K562 (cell line): ENCODE measurements at regions not wholly inside any gene's neighbourhood (a gene's known extent, or its start where the extent isn't known, plus 50 kb on each side); places are given as distances from the start of the nearest gene placed in this dataset.
"Not testable (repeated sequence)": the region's sequence is repeated elsewhere in the genome, so short reads cannot be mapped to it uniquely, and the experiment has no call there.

ENCODE experiments used
- ATAC-seq: fragments of 200-7000 bp; cut with Tn5 transposase; 3 replicates; pipeline ENCODE4 v1.9.1; 2020; ENCODE audit warnings: moderate library complexity
- BruUV-seq: library from RNA; stranded (reverse); fragments of 400-500 nt; replicated peaks from 2 replicates; lab custom pipeline; 2021; lab: Mats Ljungman, UMichigan
- CTCF ChIA-PET: fragments of 300-600 bp; formaldehyde crosslinking; extraction: SDS; loops from one replicate; lab custom pipeline; 2021; ENCODE audit warnings: low intra/inter-chr PET ratio; lab: Yijun Ruan, JAX
- POLR2A ChIA-PET: fragments of 300-600, 350-650 bp; sonication (Branson Sonifier 250); formaldehyde crosslinking; extraction: SDS; loops from one replicate; lab custom pipeline; 2021; ENCODE audit warnings: antibody characterized with exemption, inconsistent platforms; lab: Yijun Ruan, JAX
- DNase-seq, 4 experiments: peaks; one replicate each; pipeline versions ENCODE4 v3.0.0 to v3.0.0-alpha.2; 2011 to 2018; ENCODE audit warnings: low spot score in 3 of 4, mixed read lengths in 3 of 4; ENCODE audit errors: extremely low read depth in 1 of 4
- FAIRE-seq: peaks from 2 replicates; lab custom pipeline; 2011; peaks lifted over from hg19 to GRCh38; lab: Jason Lieb, UNC
- H2AFZ ChIP-seq: 2 replicates; pipeline ENCODE4 v1.6.0; 2011; ENCODE audit warnings: low read depth, low read length, control low read depth, inconsistent platforms
- H3K27ac ChIP-seq: fragments of 200-600 bp; 3 replicates; pipeline ENCODE4 v1.8.0; 2011; ENCODE audit warnings: low read depth, mild to moderate bottlenecking, control low read depth, inconsistent platforms, low read length, moderate library complexity, mixed read lengths; ENCODE audit errors: extremely low read depth
- H3K27me3 ChIP-seq, 2 experiments: fragments of 300-600 bp in 1 of 2; 2 replicates in 1 of 2; 3 replicates in 1 of 2; pipeline versions ENCODE4 v1.6.0 to v1.8.0; 2011; ENCODE audit warnings: inconsistent platforms in 2 of 2, low read length in 2 of 2, mild to moderate bottlenecking in 1 of 2, mixed read lengths in 1 of 2, moderate library complexity in 1 of 2; ENCODE audit not compliant: control insufficient read depth in 2 of 2, insufficient read depth in 2 of 2
- H3K36me3 ChIP-seq: fragments of 300-600 bp; 3 replicates; pipeline ENCODE4 v1.8.0; 2011; ENCODE audit warnings: mild to moderate bottlenecking, low read length, inconsistent platforms; ENCODE audit not compliant: control insufficient read depth, insufficient read depth
- H3K4me1 ChIP-seq, 2 experiments: fragments of 200-600 bp in 1 of 2; replicated peaks in 1 of 2; 2 replicates in 1 of 2; 3 replicates in 1 of 2; pipeline versions ENCODE4 v1.5.1 to v1.8.0; 2011; ENCODE audit warnings: inconsistent platforms in 2 of 2, low read length in 2 of 2, mild to moderate bottlenecking in 1 of 2, mixed read lengths in 1 of 2, moderate library complexity in 1 of 2; ENCODE audit not compliant: control insufficient read depth in 2 of 2, insufficient read depth in 2 of 2
- H3K4me2 ChIP-seq: 2 replicates; pipeline ENCODE4 v1.6.1; 2011; ENCODE audit warnings: low read length, control low read depth, inconsistent platforms, mixed read lengths; ENCODE audit not compliant: insufficient read depth
- H3K4me3 ChIP-seq: fragments of 200-600 bp; sonication (generic), shearing (Covaris generic); 2 replicates; pipeline ENCODE4 v1.5.1; 2016; ENCODE audit warnings: control low read depth, inconsistent platforms
- H3K79me2 ChIP-seq: fragments of 200-600 bp; 3 replicates; pipeline ENCODE4 v1.8.0; 2011; ENCODE audit warnings: low read length, inconsistent platforms; ENCODE audit not compliant: control insufficient read depth, insufficient read depth
- H3K9ac ChIP-seq, 2 experiments: 2 replicates each; pipeline versions ENCODE4 v1.6.0 to v1.6.1; 2011; ENCODE audit warnings: low read depth in 2 of 2, low read length in 2 of 2, control low read depth in 1 of 2, inconsistent platforms in 1 of 2, mild to moderate bottlenecking in 1 of 2, mixed read lengths in 1 of 2; ENCODE audit not compliant: insufficient read depth in 1 of 2
- H3K9me1 ChIP-seq: one replicate; pipeline ENCODE4 v1.6.0; 2011; ENCODE audit warnings: inconsistent platforms, mild to moderate bottlenecking, low read length, moderate library complexity; ENCODE audit not compliant: control insufficient read depth, insufficient read depth
- H3K9me3 ChIP-seq: replicated peaks from 2 replicates; pipeline ENCODE4 v1.5.1; 2011; ENCODE audit warnings: low read depth, low read length, inconsistent platforms; ENCODE audit not compliant: control insufficient read depth, insufficient read depth
- H4K20me1 ChIP-seq: replicated peaks from 2 replicates; pipeline ENCODE4 v1.6.1; 2011; ENCODE audit warnings: low read length, inconsistent platforms, mixed read lengths; ENCODE audit not compliant: control insufficient read depth, insufficient read depth
- BCL6 ChIP-seq: fragments of 250-450 bp; sonication (Bioruptor Pico); IDR thresholded peaks from 2 replicates; pipeline ENCODE4 v1.4.0; 2020
- GABPA ChIP-seq: fragments of 200-800 bp; sonication (Bioruptor generic); conservative IDR thresholded peaks from 2 replicates; pipeline ENCODE4 v1.6.1; 2016; ENCODE audit warnings: low read depth, missing genetic modification characterization, missing compliant biosample characterization
- HDAC8 ChIP-seq: fragments of 450-650 bp; IDR thresholded peaks from 2 replicates; pipeline ENCODE4 v1.6.1; 2016; ENCODE audit warnings: mild to moderate bottlenecking, missing genetic modification characterization, moderate library complexity, missing compliant biosample characterization
- MCM7 ChIP-seq, 2 experiments: fragments of 450-650 bp; IDR thresholded peaks; 2 replicates each; pipeline ENCODE4 v1.6.1; 2016 to 2018
- MXI1 ChIP-seq: IDR thresholded peaks from 2 replicates; pipeline ENCODE4 v1.6.1; 2011; ENCODE audit warnings: low read depth, mild to moderate bottlenecking, improper control_type of control experiment, low read length
- NBN ChIP-seq: fragments of 450-650 bp; IDR thresholded peaks from 2 replicates; pipeline ENCODE4 v1.6.1; 2016; ENCODE audit warnings: low read depth, mild to moderate bottlenecking
- RBM25 ChIP-seq: fragments of 200-400 bp; formaldehyde crosslinking; IDR thresholded peaks from 2 replicates; pipeline ENCODE4 v1.6.1; 2018; ENCODE audit warnings: low read length, low read depth, moderate library complexity; ENCODE audit not compliant: severe bottlenecking
- WGBS: fragments of 100-300 bp; shearing (Covaris generic); methylation state at CpG from one replicate; pipeline ENCODE4 v1.1.6; 2016; ENCODE audit warnings: low coverage, mixed read lengths; ENCODE audit not compliant: insufficient coverage; ENCODE audit errors: missing lambda C conversion rate; 5-methylcytosine and 5-hydroxymethylcytosine counted together
- in situ Hi-C: fragments of 300-500 bp; cut with MboI; formaldehyde crosslinking; loops from 4 replicates; pipeline ENCODE4 v1.15.0; 2018; ENCODE audit warnings: inconsistent platforms, mixed read lengths
- intact Hi-C: fragments of 100-400 bp; cut with micrococcal nuclease; formaldehyde crosslinking; loops from 2 replicates; pipeline ENCODE4 v1.14.2; 2022

GRCh38 chr22:47400701-47401591, 638.5 kb downstream of the TBC1D22A start:
- no peak overlapping the region for H3K9ac ChIP-seq
- no peaks in the 10 kb centered on the region for H3K36me3 ChIP-seq
- no peak overlapping the region for H3K4me2 ChIP-seq
- H3K79me2 ChIP-seq: no peaks in the 10 kb centered on the region
- intact Hi-C loops: no loop called here
- WGBS: 1% methylated on average over 23 of the region's 28 CpGs
- ATAC-seq (no peak), FAIRE-seq (no peak), DNase-seq (no peak)
- peaks cover 7 to 66% of the 10 kb centered on the region in 2 experiments; a peak in 4 of 5 replicates for H3K27me3 ChIP-seq
- H3K9me1 ChIP-seq: no peaks in the 10 kb centered on the region
- no peaks in the 10 kb centered on the region for H4K20me1 ChIP-seq
- ChIA-PET POLR2A (no interaction called here), CTCF (no interaction called here)
- H3K27ac ChIP-seq: no peak overlapping the region
- TF ChIP-seq RBM25: no peak
- TF ChIP-seq MCM7 (IDR thresholded peaks at IDR 0.05): no peak
- no peak for TF ChIP-seq HDAC8 (tag)
- no peak for TF ChIP-seq NBN
- no peak for TF ChIP-seq BCL6 (CRISPR knock-in tag)
- no peak for TF ChIP-seq GABPA (tag)
- TF ChIP-seq MXI1: no peak
- in situ Hi-C loops: no loop called here
- BruUV-seq: no TSS peak
- H3K4me1 ChIP-seq: no peaks in the 10 kb centered on the region
- no peak overlapping the region for H3K4me3 ChIP-seq
- H2AFZ ChIP-seq: no peak overlapping the region
- no peaks in the 10 kb centered on the region for H3K9me3 ChIP-seq

GRCh38 chr22:47400131-47400530, 637.7 kb downstream of the TBC1D22A start:
- H3K4me3 ChIP-seq, DNase-seq, H3K9ac ChIP-seq, H2AFZ ChIP-seq, CTCF ChIA-PET, H3K27ac ChIP-seq, intact Hi-C loops, H3K36me3 ChIP-seq, H3K4me2 ChIP-seq, H3K9me3 ChIP-seq, BruUV-seq, ATAC-seq, in situ Hi-C loops, H3K4me1 ChIP-seq, H3K79me2 ChIP-seq, FAIRE-seq, H3K9me1 ChIP-seq, POLR2A ChIA-PET, H4K20me1 ChIP-seq: not testable (repeated sequence)
- peaks cover 7 to 74% of the 10 kb centered on the region in 2 experiments; a peak in 4 of 5 replicates for H3K27me3 ChIP-seq
- 0% methylated on average over 7 of the region's 10 CpGs for WGBS
